ENCODE measurements at regions not wholly inside any gene's neighbourhood (a gene's known extent, or its start where the extent isn't known, plus 50 kb on each side); places are given as distances from the start of the nearest gene placed in this dataset.
A peak's percentile ranks its signal among the peaks of the same experiment; 100 is the strongest.

DNA sequence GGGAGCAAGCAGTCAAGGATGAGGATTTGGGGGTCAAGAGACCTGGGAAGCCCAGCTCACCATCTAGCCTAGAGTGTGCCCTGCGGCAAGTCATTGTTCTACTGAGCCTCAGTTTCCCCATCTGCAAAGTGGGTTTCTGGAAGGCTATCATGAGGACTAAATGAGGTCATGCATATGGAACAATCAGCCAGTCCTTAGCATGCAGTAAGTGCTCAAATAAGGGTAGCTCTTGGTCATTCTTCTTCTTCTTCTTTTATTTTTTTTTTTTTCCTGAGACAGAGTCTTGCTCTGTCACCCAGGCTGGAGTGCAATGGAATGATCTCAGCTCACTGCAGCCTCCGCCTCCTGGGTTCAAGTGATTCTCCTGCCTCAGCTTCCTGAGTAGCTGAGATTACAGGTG is 99.9 kb upstream of the RUNX3 start:
- H4K20me1 ChIP-seq (ENCODE audit: control insufficient read depth, insufficient read depth, low read depth, low read length) = no peaks in the 10 kb centered on the region

DNA sequence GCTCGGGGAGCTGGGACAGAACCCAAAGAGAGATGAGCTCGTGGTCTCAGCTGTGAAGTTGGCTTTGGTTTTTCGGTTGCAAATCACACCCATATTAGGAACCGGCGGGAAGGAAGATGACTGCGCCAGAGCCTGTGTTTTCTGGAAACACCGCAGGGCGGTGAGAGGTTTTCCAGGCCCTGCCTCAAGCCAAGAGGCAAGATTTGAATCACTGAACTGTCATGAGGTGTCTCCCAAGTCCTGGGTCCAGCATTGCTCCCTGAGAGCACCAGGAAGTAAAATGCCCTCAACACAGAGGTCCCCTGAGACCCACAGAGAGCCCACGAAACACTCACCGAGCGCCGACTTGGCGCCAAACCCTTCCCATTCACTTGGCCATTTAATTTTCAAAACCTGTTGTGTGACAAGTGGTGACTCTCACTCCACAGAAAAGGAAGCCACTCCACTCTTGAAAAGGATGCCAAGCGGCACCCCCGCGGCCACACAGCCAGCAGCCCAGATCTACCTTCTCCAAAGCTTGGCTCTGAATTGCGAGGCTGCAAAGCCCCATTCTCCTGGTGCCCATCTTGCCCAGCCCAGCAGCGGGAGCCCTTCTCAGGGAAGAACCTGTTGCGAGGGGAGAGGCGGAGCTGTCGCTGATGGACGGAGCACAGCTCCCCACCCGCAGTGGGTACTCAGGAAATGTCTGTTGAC is 99.0 kb upstream of the RUNX3 start:
- no peaks in the 10 kb centered on the region for H3K79me2 ChIP-seq (ENCODE audit: control insufficient read depth, low read length)

More for the DNA sequence above, 99.9 kb upstream of the RUNX3 start:
- H3K36me3 ChIP-seq (ENCODE audit: control insufficient read depth, low read length) = no peaks in the 10 kb centered on the region
- no peaks in the 10 kb centered on the region for H3K9me2 ChIP-seq (replicated peaks; ENCODE audit: control insufficient read depth, low read length)
- peak overlapping the region; percentile 59 for H3K27ac ChIP-seq (ENCODE audit: low read depth, low read length)
- no peaks in the 10 kb centered on the region for H3K27me3 ChIP-seq (ENCODE audit: control insufficient read depth, low read length)
- no peaks in the 10 kb centered on the region for H3K79me2 ChIP-seq (ENCODE audit: control insufficient read depth, low read length)
- no peaks in the 10 kb centered on the region for H3K9me3 ChIP-seq (ENCODE audit: control insufficient read depth, insufficient read depth, low read length)
- peak overlapping the region; percentile 81 for H3K4me2 ChIP-seq (ENCODE audit: low read length)
- peaks cover 30% of the 10 kb centered on the region for H3F3A ChIP-seq (ENCODE audit: control insufficient read depth, insufficient read depth)
- H3K4me3 ChIP-seq (ENCODE audit: low read length) = peak overlapping the region; percentile 62; the same call in 1 of the 2 replicates
- H3K4me1 ChIP-seq (ENCODE audit: control insufficient read depth, low read length) = peaks cover 99% of the 10 kb centered on the region
- TF ChIP-seq EZH2phosphoT487 (IDR thresholded peaks at IDR 0.05; ENCODE audit: borderline replicate concordance, low read length) = no peak
- TF ChIP-seq, protein P1, sequence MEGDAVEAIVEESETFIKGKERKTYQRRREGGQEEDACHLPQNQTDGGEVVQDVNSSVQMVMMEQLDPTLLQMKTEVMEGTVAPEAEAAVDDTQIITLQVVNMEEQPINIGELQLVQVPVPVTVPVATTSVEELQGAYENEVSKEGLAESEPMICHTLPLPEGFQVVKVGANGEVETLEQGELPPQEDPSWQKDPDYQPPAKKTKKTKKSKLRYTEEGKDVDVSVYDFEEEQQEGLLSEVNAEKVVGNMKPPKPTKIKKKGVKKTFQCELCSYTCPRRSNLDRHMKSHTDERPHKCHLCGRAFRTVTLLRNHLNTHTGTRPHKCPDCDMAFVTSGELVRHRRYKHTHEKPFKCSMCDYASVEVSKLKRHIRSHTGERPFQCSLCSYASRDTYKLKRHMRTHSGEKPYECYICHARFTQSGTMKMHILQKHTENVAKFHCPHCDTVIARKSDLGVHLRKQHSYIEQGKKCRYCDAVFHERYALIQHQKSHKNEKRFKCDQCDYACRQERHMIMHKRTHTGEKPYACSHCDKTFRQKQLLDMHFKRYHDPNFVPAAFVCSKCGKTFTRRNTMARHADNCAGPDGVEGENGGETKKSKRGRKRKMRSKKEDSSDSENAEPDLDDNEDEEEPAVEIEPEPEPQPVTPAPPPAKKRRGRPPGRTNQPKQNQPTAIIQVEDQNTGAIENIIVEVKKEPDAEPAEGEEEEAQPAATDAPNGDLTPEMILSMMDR (IDR thresholded peaks at IDR 0.05; ENCODE audit: low read depth, low read length, poor library complexity, severe bottlenecking) = no peak

DNA sequence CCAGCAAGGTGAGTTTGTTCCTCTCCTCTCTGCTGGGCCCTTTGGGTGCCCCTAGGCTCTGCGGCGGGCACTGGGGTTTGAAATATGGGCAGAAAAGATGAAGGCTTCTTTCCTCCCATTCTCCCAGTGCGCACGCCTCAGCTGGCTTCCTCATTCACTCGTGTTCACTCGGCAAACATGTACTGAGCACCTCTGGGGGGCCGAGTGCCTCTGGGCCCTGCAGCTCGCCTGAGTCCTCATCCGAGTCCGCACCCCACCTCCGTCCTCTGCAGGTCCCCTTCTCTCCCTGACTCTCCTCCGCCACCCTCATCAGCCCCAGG is 98.5 kb upstream of the RUNX3 start:
- Histone ChIP-seq H3K4me1 (ENCODE audit: control insufficient read depth, low read length) (peaks cover 99% of the 10 kb centered on the region), H3K27me3 (ENCODE audit: control insufficient read depth, low read length) (no peaks in the 10 kb centered on the region)

More for the DNA sequence above, 99.0 kb upstream of the RUNX3 start:
- H3K27ac ChIP-seq (ENCODE audit: low read depth, low read length) = peak overlapping the region; percentile 59
- H3K9me2 ChIP-seq (replicated peaks; ENCODE audit: control insufficient read depth, low read length) = no peaks in the 10 kb centered on the region
- H4K20me1 ChIP-seq (ENCODE audit: control insufficient read depth, insufficient read depth, low read depth, low read length) = no peaks in the 10 kb centered on the region
- H3K4me3 ChIP-seq (ENCODE audit: low read length) = peak overlapping the region; percentile 62
- no peaks in the 10 kb centered on the region for H3K36me3 ChIP-seq (ENCODE audit: control insufficient read depth, low read length)
- no peak for TF ChIP-seq EZH2phosphoT487 (IDR thresholded peaks at IDR 0.05; ENCODE audit: borderline replicate concordance, low read length)
- TF ChIP-seq, protein P1 (IDR thresholded peaks at IDR 0.05; ENCODE audit: low read depth, low read length, poor library complexity, severe bottlenecking) = peak; percentile 38
- H3K4me1 ChIP-seq (ENCODE audit: control insufficient read depth, low read length) = peaks cover 99% of the 10 kb centered on the region
- peak overlapping the region; percentile 81 for H3K4me2 ChIP-seq (ENCODE audit: low read length)
- peaks cover 30% of the 10 kb centered on the region for H3F3A ChIP-seq (ENCODE audit: control insufficient read depth, insufficient read depth)
- H3K9me3 ChIP-seq (ENCODE audit: control insufficient read depth, insufficient read depth, low read length) = no peaks in the 10 kb centered on the region
- H3K27me3 ChIP-seq (ENCODE audit: control insufficient read depth, low read length) = no peaks in the 10 kb centered on the region

More for the DNA sequence above, 98.5 kb upstream of the RUNX3 start:
- no peaks in the 10 kb centered on the region for H4K20me1 ChIP-seq (ENCODE audit: control insufficient read depth, insufficient read depth, low read depth, low read length)
- H3K9me2 ChIP-seq (replicated peaks; ENCODE audit: control insufficient read depth, low read length) = no peaks in the 10 kb centered on the region
- no peaks in the 10 kb centered on the region for H3K9me3 ChIP-seq (ENCODE audit: control insufficient read depth, insufficient read depth, low read length)
- H3K4me2 ChIP-seq (ENCODE audit: low read length) = peak overlapping the region; percentile 81
- peaks cover 27% of the 10 kb centered on the region for H3F3A ChIP-seq (ENCODE audit: control insufficient read depth, insufficient read depth)
- TF ChIP-seq, protein P1 (IDR thresholded peaks at IDR 0.05; ENCODE audit: low read depth, low read length, poor library complexity, severe bottlenecking) = no peak
- TF ChIP-seq EZH2phosphoT487 (IDR thresholded peaks at IDR 0.05; ENCODE audit: borderline replicate concordance, low read length) = no peak
- H3K4me3 ChIP-seq (ENCODE audit: low read length) = peak overlapping the region; percentile 62
- no peaks in the 10 kb centered on the region for H3K36me3 ChIP-seq (ENCODE audit: control insufficient read depth, low read length)
- no peaks in the 10 kb centered on the region for H3K79me2 ChIP-seq (ENCODE audit: control insufficient read depth, low read length)
- peak overlapping the region; percentile 59 for H3K27ac ChIP-seq (ENCODE audit: low read depth, low read length)

Measured in DOHH2 (cell line).